ENCODE measurements at regions not wholly inside any gene's neighbourhood (a gene's known extent, or its start where the extent isn't known, plus 50 kb on each side); places are given as distances from the start of the nearest gene placed in this dataset.

DNA sequence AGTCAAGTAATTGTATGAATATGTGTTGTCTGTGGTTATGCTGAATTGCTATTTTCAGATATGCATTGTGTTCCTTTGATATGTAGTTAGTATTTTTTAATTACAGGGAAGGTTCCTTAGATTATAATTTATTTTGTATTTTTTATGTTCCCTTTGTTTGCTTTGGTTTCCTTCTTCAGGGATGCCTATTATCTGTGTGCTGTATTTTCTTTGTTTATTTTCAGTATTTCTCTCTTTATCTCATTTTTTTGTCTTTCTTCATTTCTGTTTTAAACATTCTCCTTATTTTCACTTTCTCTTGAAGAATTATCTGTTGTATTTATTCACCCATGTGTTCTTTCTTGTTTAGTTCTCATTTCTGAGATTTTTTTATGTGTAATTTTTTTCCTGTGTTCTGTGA lies 163.1 kb downstream of the EMP1 start:
- ATAC-seq (no peak), DNase-seq (ENCODE audit: low spot score) (no peak), FAIRE-seq (no peak)
- no TSS peak for BruUV-seq (replicated peaks)
- no peaks in the 10 kb centered on the region for H4K20me1 ChIP-seq (ENCODE audit: insufficient read depth, low read length)
- no peaks in the 10 kb centered on the region for H3K36me3 ChIP-seq (replicated peaks in 1 of 2; ENCODE audit: control insufficient read depth in 1 of 2, insufficient read depth in 2 of 2, low read length in 2 of 2)
- no peaks in the 10 kb centered on the region for H3K27me3 ChIP-seq (ENCODE audit: control insufficient read depth in 1 of 2, insufficient read depth in 2 of 2, low read length in 2 of 2)
- ChIA-PET CTCF (ENCODE audit: low intra/inter-chr PET ratio, low total read pairs) (no interaction called here), POLR2A (no interaction called here)
- no peak overlapping the region for H3K4me2 ChIP-seq (ENCODE audit: low read depth, low read length)
- no peaks in the 10 kb centered on the region for H3K79me2 ChIP-seq (ENCODE audit: insufficient read depth, low read length)
- no peaks in the 10 kb centered on the region for H3K4me1 ChIP-seq (ENCODE audit: insufficient read depth, low read length)
- H3K27ac ChIP-seq (ENCODE audit: extremely low read length, insufficient read depth, low read length) = no peak overlapping the region
- in situ Hi-C loops (cut with HindIII; ENCODE audit: extremely low pct_ligation_motif_present, low pct_unique_long_range_greater_than_20kb) (loop anchor here (25.0 kb wide), 1 partner anchor 803 kb away; no protein-coding TSS in a partner anchor), intact Hi-C loops (cut with micrococcal nuclease; ENCODE audit: unreplicated experiment) (loop anchor here (5.0 to 10.0 kb wide), 2 partner anchors 375 to 808 kb away; no protein-coding TSS in a partner anchor)
- H3K9me3 ChIP-seq (ENCODE audit: low read length) = no peaks in the 10 kb centered on the region
- no peak overlapping the region for H2AFZ ChIP-seq (ENCODE audit: low read length)
- no peak overlapping the region for H3K9ac ChIP-seq (ENCODE audit: insufficient read depth, low read depth, low read length)
- no peak overlapping the region for H3K4me3 ChIP-seq (replicated peaks in 1 of 3; ENCODE audit: insufficient read depth in 1 of 3, low read depth in 2 of 3, low read length in 3 of 3)
- TF ChIP-seq ZFAT (CRISPR knock-in tag; conservative IDR thresholded peaks at IDR 0.05) (no peak), ZNF160 (CRISPR knock-in tag; IDR thresholded peaks at IDR 0.05) (no peak), ETV6 (CRISPR knock-in tag; conservative IDR thresholded peaks at IDR 0.05) (no peak), ZNF570 (CRISPR knock-in tag; IDR thresholded peaks at IDR 0.05; ENCODE audit: borderline replicate concordance) (no peak)
- TF ChIP-seq, protein P1, sequence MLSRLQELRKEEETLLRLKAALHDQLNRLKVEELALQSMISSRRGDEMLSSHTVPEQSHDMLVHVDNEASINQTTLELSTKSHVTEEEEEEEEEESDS (CRISPR knock-in tag; IDR thresholded peaks at IDR 0.05; ENCODE audit: borderline replicate concordance) = no peak
- TF ChIP-seq, protein P2, sequence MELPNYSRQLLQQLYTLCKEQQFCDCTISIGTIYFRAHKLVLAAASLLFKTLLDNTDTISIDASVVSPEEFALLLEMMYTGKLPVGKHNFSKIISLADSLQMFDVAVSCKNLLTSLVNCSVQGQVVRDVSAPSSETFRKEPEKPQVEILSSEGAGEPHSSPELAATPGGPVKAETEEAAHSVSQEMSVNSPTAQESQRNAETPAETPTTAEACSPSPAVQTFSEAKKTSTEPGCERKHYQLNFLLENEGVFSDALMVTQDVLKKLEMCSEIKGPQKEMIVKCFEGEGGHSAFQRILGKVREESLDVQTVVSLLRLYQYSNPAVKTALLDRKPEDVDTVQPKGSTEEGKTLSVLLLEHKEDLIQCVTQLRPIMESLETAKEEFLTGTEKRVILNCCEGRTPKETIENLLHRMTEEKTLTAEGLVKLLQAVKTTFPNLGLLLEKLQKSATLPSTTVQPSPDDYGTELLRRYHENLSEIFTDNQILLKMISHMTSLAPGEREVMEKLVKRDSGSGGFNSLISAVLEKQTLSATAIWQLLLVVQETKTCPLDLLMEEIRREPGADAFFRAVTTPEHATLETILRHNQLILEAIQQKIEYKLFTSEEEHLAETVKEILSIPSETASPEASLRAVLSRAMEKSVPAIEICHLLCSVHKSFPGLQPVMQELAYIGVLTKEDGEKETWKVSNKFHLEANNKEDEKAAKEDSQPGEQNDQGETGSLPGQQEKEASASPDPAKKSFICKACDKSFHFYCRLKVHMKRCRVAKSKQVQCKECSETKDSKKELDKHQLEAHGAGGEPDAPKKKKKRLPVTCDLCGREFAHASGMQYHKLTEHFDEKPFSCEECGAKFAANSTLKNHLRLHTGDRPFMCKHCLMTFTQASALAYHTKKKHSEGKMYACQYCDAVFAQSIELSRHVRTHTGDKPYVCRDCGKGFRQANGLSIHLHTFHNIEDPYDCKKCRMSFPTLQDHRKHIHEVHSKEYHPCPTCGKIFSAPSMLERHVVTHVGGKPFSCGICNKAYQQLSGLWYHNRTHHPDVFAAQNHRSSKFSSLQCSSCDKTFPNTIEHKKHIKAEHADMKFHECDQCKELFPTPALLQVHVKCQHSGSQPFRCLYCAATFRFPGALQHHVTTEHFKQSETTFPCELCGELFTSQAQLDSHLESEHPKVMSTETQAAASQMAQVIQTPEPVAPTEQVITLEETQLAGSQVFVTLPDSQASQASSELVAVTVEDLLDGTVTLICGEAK (IDR thresholded peaks at IDR 0.05) = no peak
- TF ChIP-seq, protein P2 (CRISPR knock-in tag; IDR thresholded peaks at IDR 0.05) = no peak
- TF ChIP-seq, protein P3, sequence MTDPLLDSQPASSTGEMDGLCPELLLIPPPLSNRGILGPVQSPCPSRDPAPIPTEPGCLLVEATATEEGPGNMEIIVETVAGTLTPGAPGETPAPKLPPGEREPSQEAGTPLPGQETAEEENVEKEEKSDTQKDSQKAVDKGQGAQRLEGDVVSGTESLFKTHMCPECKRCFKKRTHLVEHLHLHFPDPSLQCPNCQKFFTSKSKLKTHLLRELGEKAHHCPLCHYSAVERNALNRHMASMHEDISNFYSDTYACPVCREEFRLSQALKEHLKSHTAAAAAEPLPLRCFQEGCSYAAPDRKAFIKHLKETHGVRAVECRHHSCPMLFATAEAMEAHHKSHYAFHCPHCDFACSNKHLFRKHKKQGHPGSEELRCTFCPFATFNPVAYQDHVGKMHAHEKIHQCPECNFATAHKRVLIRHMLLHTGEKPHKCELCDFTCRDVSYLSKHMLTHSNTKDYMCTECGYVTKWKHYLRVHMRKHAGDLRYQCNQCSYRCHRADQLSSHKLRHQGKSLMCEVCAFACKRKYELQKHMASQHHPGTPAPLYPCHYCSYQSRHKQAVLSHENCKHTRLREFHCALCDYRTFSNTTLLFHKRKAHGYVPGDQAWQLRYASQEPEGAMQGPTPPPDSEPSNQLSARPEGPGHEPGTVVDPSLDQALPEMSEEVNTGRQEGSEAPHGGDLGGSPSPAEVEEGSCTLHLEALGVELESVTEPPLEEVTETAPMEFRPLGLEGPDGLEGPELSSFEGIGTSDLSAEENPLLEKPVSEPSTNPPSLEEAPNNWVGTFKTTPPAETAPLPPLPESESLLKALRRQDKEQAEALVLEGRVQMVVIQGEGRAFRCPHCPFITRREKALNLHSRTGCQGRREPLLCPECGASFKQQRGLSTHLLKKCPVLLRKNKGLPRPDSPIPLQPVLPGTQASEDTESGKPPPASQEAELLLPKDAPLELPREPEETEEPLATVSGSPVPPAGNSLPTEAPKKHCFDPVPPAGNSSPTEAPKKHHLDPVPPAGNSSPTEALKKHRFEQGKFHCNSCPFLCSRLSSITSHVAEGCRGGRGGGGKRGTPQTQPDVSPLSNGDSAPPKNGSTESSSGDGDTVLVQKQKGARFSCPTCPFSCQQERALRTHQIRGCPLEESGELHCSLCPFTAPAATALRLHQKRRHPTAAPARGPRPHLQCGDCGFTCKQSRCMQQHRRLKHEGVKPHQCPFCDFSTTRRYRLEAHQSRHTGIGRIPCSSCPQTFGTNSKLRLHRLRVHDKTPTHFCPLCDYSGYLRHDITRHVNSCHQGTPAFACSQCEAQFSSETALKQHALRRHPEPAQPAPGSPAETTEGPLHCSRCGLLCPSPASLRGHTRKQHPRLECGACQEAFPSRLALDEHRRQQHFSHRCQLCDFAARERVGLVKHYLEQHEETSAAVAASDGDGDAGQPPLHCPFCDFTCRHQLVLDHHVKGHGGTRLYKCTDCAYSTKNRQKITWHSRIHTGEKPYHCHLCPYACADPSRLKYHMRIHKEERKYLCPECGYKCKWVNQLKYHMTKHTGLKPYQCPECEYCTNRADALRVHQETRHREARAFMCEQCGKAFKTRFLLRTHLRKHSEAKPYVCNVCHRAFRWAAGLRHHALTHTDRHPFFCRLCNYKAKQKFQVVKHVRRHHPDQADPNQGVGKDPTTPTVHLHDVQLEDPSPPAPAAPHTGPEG (CRISPR knock-in tag; IDR thresholded peaks at IDR 0.05) = no peak
- TF ChIP-seq, protein P4, sequence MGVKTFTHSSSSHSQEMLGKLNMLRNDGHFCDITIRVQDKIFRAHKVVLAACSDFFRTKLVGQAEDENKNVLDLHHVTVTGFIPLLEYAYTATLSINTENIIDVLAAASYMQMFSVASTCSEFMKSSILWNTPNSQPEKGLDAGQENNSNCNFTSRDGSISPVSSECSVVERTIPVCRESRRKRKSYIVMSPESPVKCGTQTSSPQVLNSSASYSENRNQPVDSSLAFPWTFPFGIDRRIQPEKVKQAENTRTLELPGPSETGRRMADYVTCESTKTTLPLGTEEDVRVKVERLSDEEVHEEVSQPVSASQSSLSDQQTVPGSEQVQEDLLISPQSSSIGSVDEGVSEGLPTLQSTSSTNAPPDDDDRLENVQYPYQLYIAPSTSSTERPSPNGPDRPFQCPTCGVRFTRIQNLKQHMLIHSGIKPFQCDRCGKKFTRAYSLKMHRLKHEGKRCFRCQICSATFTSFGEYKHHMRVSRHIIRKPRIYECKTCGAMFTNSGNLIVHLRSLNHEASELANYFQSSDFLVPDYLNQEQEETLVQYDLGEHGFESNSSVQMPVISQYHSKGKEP (CRISPR knock-in tag; IDR thresholded peaks at IDR 0.05) = no peak

All from HepG2 (cell line).